SK-N-SH (cell line): ENCODE measurements at regions not wholly inside any gene's neighbourhood (a gene's known extent, or its start where the extent isn't known, plus 50 kb on each side); places are given as distances from the start of the nearest gene placed in this dataset.

Source experiments
- CTCF ChIA-PET: fragments of 300-600, 350-600 bp; formaldehyde crosslinking; extraction: SDS; loops from one replicate; lab custom pipeline; 2021; lab: Yijun Ruan, JAX
- POLR2A ChIA-PET: fragments of 350-600 bp; sonication (Branson Sonifier 250); formaldehyde crosslinking; extraction: SDS; loops from one replicate; lab custom pipeline; 2020; ENCODE audit warnings: antibody characterized with exemption, inconsistent platforms; lab: Yijun Ruan, JAX
- DNase-seq: peaks from one replicate; pipeline ENCODE4 v3.0.0; 2012
- H2AFZ ChIP-seq: fragments of 200-600 bp; sonication (generic); 2 replicates; pipeline ENCODE4 v1.8.1; 2016; ENCODE audit warnings: antibody characterized with exemption, mild to moderate bottlenecking, low read depth
- H3F3A ChIP-seq: fragments of 200-600 bp; sonication (generic); replicated peaks from 2 replicates; pipeline ENCODE3; 2016; ENCODE audit warnings: antibody characterized with exemption, mild to moderate bottlenecking; ENCODE audit not compliant: insufficient read depth
- H3K27ac ChIP-seq, 2 experiments: fragments of 200-500 bp in 1 of 2; fragments of 200-600 bp in 1 of 2; sonication (Bioruptor generic) in 1 of 2; sonication (generic), shearing (Covaris generic) in 1 of 2; 2 replicates each; pipeline versions ENCODE4 v1.5.1 to v1.6.1; 2014 to 2016; ENCODE audit warnings: low read depth in 2 of 2, inconsistent platforms in 1 of 2, low read length in 1 of 2, mild to moderate bottlenecking in 1 of 2, mixed read lengths in 1 of 2
- H3K27me3 ChIP-seq: fragments of 200-600 bp; sonication (generic), shearing (Covaris generic); 2 replicates; pipeline ENCODE4 v1.6.1; 2016; ENCODE audit warnings: mixed run types; ENCODE audit not compliant: insufficient read depth
- H3K36me3 ChIP-seq, 2 experiments: fragments of 200-500 bp in 1 of 2; fragments of 200-600 bp in 1 of 2; sonication (Bioruptor generic) in 1 of 2; sonication (generic) in 1 of 2; replicated peaks in 1 of 2; 2 replicates each; pipeline versions ENCODE3 to v1.5.1; 2014 to 2016; ENCODE audit warnings: low read length in 1 of 2, mild to moderate bottlenecking in 1 of 2; ENCODE audit not compliant: insufficient read depth in 2 of 2, control insufficient read depth in 1 of 2
- H3K4me1 ChIP-seq, 2 experiments: fragments of 200-500 bp in 1 of 2; fragments of 200-600 bp in 1 of 2; sonication (Bioruptor generic) in 1 of 2; sonication (generic), shearing (Covaris generic) in 1 of 2; 2 replicates each; pipeline versions ENCODE4 v1.5.1 to v1.6.1; 2014 to 2016; ENCODE audit warnings: low read depth in 1 of 2, low read length in 1 of 2, mixed run types in 1 of 2; ENCODE audit not compliant: insufficient read depth in 2 of 2, control insufficient read depth in 1 of 2
- H3K4me2 ChIP-seq: fragments of 200-600 bp; sonication (generic), shearing (Covaris generic); 2 replicates; pipeline ENCODE4 v1.6.1; 2017; ENCODE audit warnings: mixed run types
- H3K4me3 ChIP-seq, 2 experiments: fragments of 200-500 bp in 1 of 2; fragments of 200-600 bp in 1 of 2; sonication (Bioruptor generic) in 1 of 2; sonication (generic), shearing (Covaris generic) in 1 of 2; 2 replicates each; pipeline versions ENCODE4 v1.5.1 to v1.8.1; 2014 to 2016; ENCODE audit warnings: low read depth in 2 of 2, inconsistent platforms in 1 of 2, low read length in 1 of 2, mild to moderate bottlenecking in 1 of 2, mixed read lengths in 1 of 2, moderate library complexity in 1 of 2
- H3K79me2 ChIP-seq: fragments of 200-600 bp; sonication (generic); 2 replicates; pipeline ENCODE4 v1.8.1; 2017; ENCODE audit warnings: mild to moderate bottlenecking; ENCODE audit not compliant: insufficient read depth
- H3K9ac ChIP-seq: fragments of 200-600 bp; sonication (generic); 2 replicates; pipeline ENCODE4 v1.6.1; 2017; ENCODE audit warnings: mixed run types
- H3K9me2 ChIP-seq: fragments of 200-600 bp; sonication (generic); 2 replicates; pipeline ENCODE4 v1.6.1; 2017; ENCODE audit warnings: mixed run types
- H3K9me3 ChIP-seq: fragments of 200-600 bp; sonication (generic); 2 replicates; pipeline ENCODE4 v1.6.1; 2017; ENCODE audit warnings: mixed run types, mild to moderate bottlenecking, moderate library complexity
- H4K20me1 ChIP-seq: fragments of 200-600 bp; sonication (generic); 2 replicates; pipeline ENCODE4 v1.6.1; 2017; ENCODE audit warnings: mild to moderate bottlenecking, mixed run types; ENCODE audit not compliant: insufficient read depth
- EP300 ChIP-seq, 2 experiments: IDR thresholded peaks; 2 replicates each; pipeline versions ENCODE4 v1.4.0 to v1.6.1; 2012; ENCODE audit warnings: borderline replicate concordance in 1 of 2, low read depth in 1 of 2, low read length in 1 of 2
- EZH2phosphoT487 ChIP-seq: fragments of 200-600 bp; sonication (generic); IDR thresholded peaks from 2 replicates; pipeline ENCODE4 v1.6.1; 2017; ENCODE audit warnings: low read depth, mixed run types, mild to moderate bottlenecking, antibody characterized with exemption, moderate library complexity, borderline replicate concordance
- JUND ChIP-seq: IDR thresholded peaks from 2 replicates; pipeline ENCODE4 v1.4.0; 2012
- NRF1 ChIP-seq: IDR thresholded peaks from 2 replicates; pipeline ENCODE4 v1.6.1; 2012; ENCODE audit warnings: low read depth, mild to moderate bottlenecking, low read length
- PBX3 ChIP-seq: IDR thresholded peaks from 2 replicates; pipeline ENCODE4; 2012
- POLR2AphosphoS5 ChIP-seq: IDR thresholded peaks from 2 replicates; pipeline ENCODE4 v1.6.1; 2012; ENCODE audit warnings: low read depth, low read length
- RAD21 ChIP-seq: IDR thresholded peaks from 2 replicates; pipeline ENCODE4 v1.6.1; 2012; ENCODE audit warnings: mild to moderate bottlenecking, low read length
- REST ChIP-seq: IDR thresholded peaks from 2 replicates; pipeline ENCODE4 v1.6.1; 2012; ENCODE audit warnings: mild to moderate bottlenecking, low read depth, low read length, moderate library complexity
- SIN3A ChIP-seq: IDR thresholded peaks from 2 replicates; pipeline ENCODE4 v1.6.1; 2012; ENCODE audit warnings: low read depth, mild to moderate bottlenecking, low read length, moderate library complexity, borderline replicate concordance
- SMC3 ChIP-seq: IDR thresholded peaks from 2 replicates; pipeline ENCODE4 v1.6.1; 2012; ENCODE audit warnings: low read depth, low read length, improper control_type of control experiment
- TCF12 ChIP-seq: IDR thresholded peaks from 2 replicates; pipeline ENCODE4 v1.4.0; 2012
- TEAD4 ChIP-seq: IDR thresholded peaks from 2 replicates; pipeline ENCODE4 v1.4.0; 2012; ENCODE audit warnings: mild to moderate bottlenecking, borderline replicate concordance; ENCODE audit not compliant: insufficient read depth
- USF1 ChIP-seq: IDR thresholded peaks from 2 replicates; pipeline ENCODE4 v1.4.0; 2012; ENCODE audit warnings: low read depth, borderline replicate concordance
- USF2 ChIP-seq: fragments of 150-350 bp; IDR thresholded peaks from 2 replicates; pipeline ENCODE4 v1.6.1; 2017; ENCODE audit warnings: antibody characterized with exemption, low read length, low read depth, borderline replicate concordance
- WGBS: methylation state at CpG from one replicate; pipeline ENCODE4 v1.1.6; 2017; ENCODE audit warnings: low lambda C conversion rate; 5-methylcytosine and 5-hydroxymethylcytosine counted together

- TF ChIP-seq PBX3 (no peak), POLR2AphosphoS5 (no peak)
These were observed 85.0 kb upstream of the TAF11L2 start (continued) for GRCh38 chr5:17412760-17413671.

- Histone ChIP-seq H3F3A (no peaks in the 10 kb centered on the region), H3K36me3 (no peaks in the 10 kb centered on the region), H3K9me2 (no peaks in the 10 kb centered on the region), H3K79me2 (no peaks in the 10 kb centered on the region), H3K4me1 (no peaks in the 10 kb centered on the region), H3K4me3 (no peak overlapping the region), H3K27me3 (no peaks in the 10 kb centered on the region), H2AFZ (no peak overlapping the region), H3K9ac (no peak overlapping the region), H3K27ac (no peak overlapping the region), H4K20me1 (no peaks in the 10 kb centered on the region), H3K4me2 (no peak overlapping the region), H3K9me3 (no peaks in the 10 kb centered on the region)
- no peak for TF ChIP-seq PBX3
- TF ChIP-seq REST, result 0 out of 2 replicates have a peak, but pooled peaks have one; percentile 24
- WGBS, result 78% methylated on average over 3 of the region's 3 CpGs
- no peak for DNase-seq
- POLR2A ChIA-PET, result no interaction called here
- CTCF ChIA-PET, result no interaction called here
These were observed 84.3 kb upstream of the TAF11L2 start for GRCh38 chr5:17413691-17414090.

GRCh38 chr5:17415321-17415758, 82.7 kb upstream of the TAF11L2 start:
- POLR2A ChIA-PET, result no interaction called here
- H3K9ac ChIP-seq, result no peak overlapping the region
- H3K27ac ChIP-seq, result no peak overlapping the region
- no peaks in the 10 kb centered on the region for H3F3A ChIP-seq
- H4K20me1 ChIP-seq, result no peaks in the 10 kb centered on the region
- no peaks in the 10 kb centered on the region for H3K4me1 ChIP-seq
- no peaks in the 10 kb centered on the region for H3K79me2 ChIP-seq
- no peak for DNase-seq
- no peak overlapping the region for H2AFZ ChIP-seq
- H3K27me3 ChIP-seq, result no peaks in the 10 kb centered on the region
- no peak overlapping the region for H3K4me2 ChIP-seq
- CTCF ChIA-PET, result no interaction called here
- H3K9me2 ChIP-seq, result no peaks in the 10 kb centered on the region
- no peak overlapping the region for H3K4me3 ChIP-seq
- no peaks in the 10 kb centered on the region for H3K9me3 ChIP-seq
- H3K36me3 ChIP-seq, result no peaks in the 10 kb centered on the region
- TF ChIP-seq TEAD4 (no peak), USF1 (no peak), SMC3 (no peak), USF2 (no peak), JUND (no peak), SIN3A (no peak), EP300 (IDR thresholded peaks at IDR 0.05; ENCODE audit: borderline replicate concordance in 1 of 2, low read depth in 1 of 2, low read length in 1 of 2) (no peak), NRF1 (no peak), TCF12 (no peak), RAD21 (no peak), EZH2phosphoT487 (no peak)
- TF ChIP-seq, all 33 proteins: peak for 0
- 82% methylated on average over 10 of the region's 13 CpGs for WGBS
